ENCODE measurements at regions not wholly inside any gene's neighbourhood (a gene's known extent, or its start where the extent isn't known, plus 50 kb on each side); places are given as distances from the start of the nearest gene placed in this dataset.

GRCh38 chr11:115942011-115942410, 437.8 kb upstream of the CADM1 start:
- no peak for TF ChIP-seq EZH2 (IDR thresholded peaks at IDR 0.05; ENCODE audit: low read length, missing control alignments)
- TF ChIP-seq CTCF (conservative IDR thresholded peaks at IDR 0.05 in 1 of 2, IDR thresholded peaks at IDR 0.05 in 1 of 2; ENCODE audit: low read depth in 1 of 2, low read length in 2 of 2), result no peak
